T1000 (cell line): ENCODE measurements at regions not wholly inside any gene's neighbourhood (a gene's known extent, or its start where the extent isn't known, plus 50 kb on each side); places are given as distances from the start of the nearest gene placed in this dataset.

ENCODE experiments used
- DNase-seq: peaks from one replicate; lab custom pipeline; 2025; ENCODE audit warnings: mixed read lengths; lab: John Stamatoyannopoulos, UW

GRCh38 chr6:26149240-26149639 is 62.0 kb downstream of the HFE start:
- DNase-seq, result no peak

- DNase-seq, result no peak
Measured at GRCh38 chr6:26152226-26153101, 65.2 kb downstream of the HFE start.

- no peak for DNase-seq
Measured at GRCh38 chr6:26155061-26155930, 68.1 kb downstream of the HFE start.

GRCh38 chr6:26156105-26156849 is 69.0 kb downstream of the HFE start:
- peak; percentile 92 for DNase-seq

- DNase-seq, result no peak
Measured at GRCh38 chr6:26156850-26157250, 69.6 kb downstream of the HFE start.

GRCh38 chr6:26157251-26158075 is 70.2 kb downstream of the HFE start:
- DNase-seq, result peak; percentile 77

GRCh38 chr6:26158076-26158580 is 70.9 kb downstream of the HFE start:
- peak; percentile 93 for DNase-seq

GRCh38 chr6:26158581-26159356 is 71.5 kb downstream of the HFE start:
- DNase-seq, result no peak

- no peak for DNase-seq
Measured at GRCh38 chr6:26159357-26160273, 72.4 kb downstream of the HFE start.

GRCh38 chr6:26161322-26161721 is 74.1 kb downstream of the HFE start:
- DNase-seq, result no peak

GRCh38 chr6:26162399-26162798 is 75.2 kb downstream of the HFE start:
- no peak for DNase-seq

- no peak for DNase-seq
Measured at GRCh38 chr6:26163427-26164119, 76.3 kb downstream of the HFE start.

GRCh38 chr6:26164120-26164505 is 76.9 kb downstream of the HFE start:
- no peak for DNase-seq

GRCh38 chr6:26165261-26165790 is 78.1 kb downstream of the HFE start:
- DNase-seq, result no peak

GRCh38 chr6:26170181-26170580 is 83.0 kb downstream of the HFE start:
- DNase-seq, result no peak

- no peak for DNase-seq
Measured at GRCh38 chr6:26170951-26171841, 84.0 kb downstream of the HFE start.

GRCh38 chr6:26172608-26172968 is 85.4 kb downstream of the HFE start:
- no peak for DNase-seq

GRCh38 chr6:26173836-26174145 is 86.6 kb downstream of the HFE start:
- no peak for DNase-seq
